ENCODE measurements at regions not wholly inside any gene's neighbourhood (a gene's known extent, or its start where the extent isn't known, plus 50 kb on each side); places are given as distances from the start of the nearest gene placed in this dataset.

- no peaks in the 10 kb centered on the region for H3K9me3 ChIP-seq
- WGBS (ENCODE audit: missing lambda C conversion rate), result 0% methylated on average over 1 of the region's 1 CpG
- no peak overlapping the region for H3K4me2 ChIP-seq
- H3K27ac ChIP-seq, result no peak overlapping the region
- ATAC-seq (no peak), FAIRE-seq (no peak), DNase-seq (ENCODE audit: low read depth in 1 of 2, low spot score in 1 of 2) (no peak)
- 0 out of 3 replicates have a peak, but pooled peaks cover 4% of the 10 kb centered on the region for H3K4me1 ChIP-seq
- TF ChIP-seq ZFP36 (IDR thresholded peaks at IDR 0.05; ENCODE audit: borderline replicate concordance, partially characterized antibody) (no peak), FOXS1 (CRISPR knock-in tag; IDR thresholded peaks at IDR 0.05) (no peak), ZC3H11A (IDR thresholded peaks at IDR 0.05) (no peak)
- ChIA-PET CTCF (interaction anchor here (0.5 to 2.5 kb wide), 4 partner anchors 346 to 375 kb away, joined by 4 to 10 read pairs (median 8); no protein-coding TSS in a partner anchor), POLR2A (no interaction called here)
- no peak overlapping the region for H3K4me3 ChIP-seq
These were observed 73.5 kb upstream of the CASZ1 start for GRCh38 chr1:10869933-10870332.

GRCh38 chr1:10870493-10871096 lies 74.1 kb upstream of the CASZ1 start:
- Histone ChIP-seq H3K4me2 (no peak overlapping the region), H3K27ac (no peak overlapping the region), H3K4me3 (no peak overlapping the region), H3K9me3 (no peaks in the 10 kb centered on the region), H3K4me1 (0 out of 3 replicates have a peak, but pooled peaks cover 4% of the 10 kb centered on the region)
- WGBS (ENCODE audit: missing lambda C conversion rate), result 47% methylated on average over 5 of the region's 5 CpGs
- no peak for FAIRE-seq
- ChIA-PET POLR2A (no interaction called here), CTCF (interaction anchor here (1.8 to 2.5 kb wide), 2 partner anchors 357 to 375 kb away, joined by 7 to 9 read pairs; no protein-coding TSS in a partner anchor)
- TF ChIP-seq ATOH8 (CRISPR knock-in tag; IDR thresholded peaks at IDR 0.05; ENCODE audit: low read depth) (no peak), ZFP36 (IDR thresholded peaks at IDR 0.05; ENCODE audit: borderline replicate concordance, partially characterized antibody) (peak; percentile 25), GATA3 (IDR thresholded peaks at IDR 0.05; ENCODE audit: borderline replicate concordance) (no peak), RARB (CRISPR knock-in tag; IDR thresholded peaks at IDR 0.05) (no peak), POLR2A (IDR thresholded peaks at IDR 0.05; ENCODE audit: low read length) (no peak), HOXB13 (CRISPR knock-in tag; IDR thresholded peaks at IDR 0.05; ENCODE audit: low read depth) (no peak), TFCP2L1 (CRISPR knock-in tag; IDR thresholded peaks at IDR 0.05) (no peak), USF2 (IDR thresholded peaks at IDR 0.05) (0 out of 2 replicates have a peak, but pooled peaks have one; percentile 15), FOSL2 (IDR thresholded peaks at IDR 0.05) (no peak), FOSL2 (CRISPR knock-in tag; IDR thresholded peaks at IDR 0.05) (no peak), JUN (IDR thresholded peaks at IDR 0.05) (no peak), RAD21 (conservative IDR thresholded peaks at IDR 0.05 in 1 of 2, IDR thresholded peaks at IDR 0.05 in 1 of 2) (no peak)
- ATAC-seq, result no peak
- no peak for DNase-seq (ENCODE audit: low read depth in 1 of 2, low spot score in 1 of 2)

GRCh38 chr1:10873189-10873588 lies 76.7 kb upstream of the CASZ1 start:
- FAIRE-seq (no peak), ATAC-seq (peak in 1 of 2 experiments; percentile 70; a peak in 3 of 6 replicates), DNase-seq (ENCODE audit: low read depth in 1 of 2, low spot score in 1 of 2) (peak in 1 of 2 experiments; percentile 19)
- CTCF ChIA-PET, result interaction anchor here (0.8 to 1.3 kb wide), 2 partner anchors 366 to 378 kb away, joined by 3 to 5 read pairs; no protein-coding TSS in a partner anchor
- Histone ChIP-seq H3K27ac (no peak overlapping the region), H3K9me3 (no peaks in the 10 kb centered on the region), H3K4me3 (no peak overlapping the region), H3K4me2 (no peak overlapping the region), H3K4me1 (no peaks in the 10 kb centered on the region)
- 76% methylated on average over 6 of the region's 6 CpGs for WGBS (ENCODE audit: missing lambda C conversion rate)
- TF ChIP-seq ZFP36 (IDR thresholded peaks at IDR 0.05; ENCODE audit: borderline replicate concordance, partially characterized antibody) (no peak), JUNB (IDR thresholded peaks at IDR 0.05) (no peak), MAFK (IDR thresholded peaks at IDR 0.05; ENCODE audit: partially characterized antibody) (no peak), FOSB (CRISPR knock-in tag; IDR thresholded peaks at IDR 0.05) (no peak), RNF2 (IDR thresholded peaks at IDR 0.05; ENCODE audit: borderline replicate concordance, low read depth) (no peak), USF2 (IDR thresholded peaks at IDR 0.05) (no peak), JUN (IDR thresholded peaks at IDR 0.05) (no peak), EHMT2 (IDR thresholded peaks at IDR 0.05; ENCODE audit: low read depth) (no peak), FOSL2 (IDR thresholded peaks at IDR 0.05) (no peak), FOSL2 (CRISPR knock-in tag; IDR thresholded peaks at IDR 0.05) (no peak), KDM1A (IDR thresholded peaks at IDR 0.05; ENCODE audit: low read depth) (no peak), GATA3 (IDR thresholded peaks at IDR 0.05; ENCODE audit: borderline replicate concordance) (no peak), ESRRA (IDR thresholded peaks at IDR 0.05; ENCODE audit: borderline replicate concordance, low read length) (no peak)
- POLR2A ChIA-PET, result no interaction called here
